Forelimb muscle (tissue), 1 donor: ENCODE measurements at regions not wholly inside any gene's neighbourhood (a gene's known extent, or its start where the extent isn't known, plus 50 kb on each side); places are given as distances from the start of the nearest gene placed in this dataset.

ENCODE experiments used
- DNase-seq: peaks from one replicate; pipeline ENCODE4 v3.0.0-alpha.2; 2013; ENCODE audit warnings: low read depth

DNA sequence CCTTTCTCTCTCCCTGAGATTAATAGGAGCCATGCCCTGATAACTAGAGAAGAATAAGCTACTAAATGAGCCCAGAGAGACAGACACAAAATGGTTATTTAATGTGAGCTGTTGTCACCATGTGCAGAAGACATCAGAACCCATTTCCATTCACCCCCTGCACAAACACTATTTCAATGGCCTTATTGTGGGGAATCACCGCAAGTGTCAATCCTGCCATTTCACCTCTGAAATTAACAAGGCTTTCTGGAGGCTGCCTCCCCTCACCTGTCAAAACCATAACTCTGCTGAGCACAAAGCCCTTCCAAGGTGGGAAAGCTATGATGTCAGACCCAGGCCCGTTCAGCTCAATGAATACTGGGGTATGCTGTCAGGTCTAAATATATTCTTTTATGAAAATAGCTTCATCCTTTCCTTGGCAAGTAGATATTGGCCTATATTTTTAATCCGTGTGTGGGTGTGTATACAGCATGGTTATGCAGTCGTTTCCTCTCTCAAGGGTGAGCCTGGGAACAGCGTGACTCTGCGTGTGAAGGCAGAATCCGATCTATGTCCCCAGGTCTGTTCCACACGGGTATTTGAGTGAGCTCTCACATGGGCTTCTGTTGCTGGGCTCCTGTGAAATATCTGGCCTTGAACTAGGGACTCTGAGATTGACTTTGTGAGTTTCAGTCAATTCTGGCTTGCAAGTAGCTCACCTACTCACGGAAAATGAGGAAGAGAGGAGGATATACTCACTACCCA, 266.3 kb downstream of the FBXW7 start:
- no peak for DNase-seq

GRCh38 chr4:152267811-152268210, 268.1 kb downstream of the FBXW7 start:
- no peak for DNase-seq

- DNase-seq: no peak
These were observed 268.9 kb downstream of the FBXW7 start for GRCh38 chr4:152266831-152267480.

DNA sequence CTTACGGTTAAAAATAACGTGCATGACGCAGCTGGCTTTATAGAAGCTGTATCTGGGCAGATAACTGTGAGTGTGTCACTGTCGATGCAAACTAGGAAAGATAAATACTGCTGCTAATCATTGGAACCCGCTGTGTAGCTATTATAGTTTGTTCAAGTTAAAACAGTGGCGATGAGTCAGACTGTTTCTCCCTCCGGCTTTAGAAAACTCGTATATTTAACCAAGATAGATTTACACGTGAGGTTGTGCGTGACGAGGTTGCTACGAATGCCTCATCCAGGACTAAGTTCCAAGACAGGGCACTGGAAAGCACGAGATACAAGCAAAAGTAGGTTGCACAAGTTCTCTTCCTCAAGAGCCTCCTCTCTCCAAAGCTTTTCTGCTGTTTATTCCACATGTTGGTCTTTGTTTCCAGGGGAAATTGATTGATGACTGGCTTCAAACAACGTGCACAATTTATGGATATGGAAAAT, 270.7 kb downstream of the FBXW7 start:
- DNase-seq: no peak

- no peak for DNase-seq
These were observed 271.8 kb downstream of the FBXW7 start for GRCh38 chr4:152264106-152264505.

GRCh38 chr4:152259866-152260265, 276.0 kb downstream of the FBXW7 start:
- DNase-seq: no peak

GRCh38 chr4:152258804-152259708, 276.8 kb downstream of the FBXW7 start:
- DNase-seq: no peak

DNA sequence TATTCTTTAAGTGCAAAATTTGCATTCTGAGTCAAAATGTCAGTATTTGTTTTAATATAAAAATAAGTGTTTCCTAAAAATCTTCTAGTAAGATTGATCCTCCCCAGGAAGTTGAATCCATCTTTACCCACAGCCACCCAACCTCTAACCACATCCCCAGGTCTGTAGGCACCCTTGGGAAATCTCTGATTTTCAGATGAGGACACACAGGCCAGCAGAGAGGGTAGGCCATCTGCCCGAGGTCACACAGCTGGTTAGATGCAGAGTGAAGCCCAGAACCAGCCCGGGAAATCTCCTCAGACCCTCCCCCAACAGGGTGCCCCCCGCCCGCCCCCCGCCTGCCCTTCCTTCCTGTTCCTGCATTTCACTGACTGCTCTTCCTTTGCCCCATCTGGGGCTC, 277.5 kb downstream of the FBXW7 start:
- DNase-seq: no peak

DNA sequence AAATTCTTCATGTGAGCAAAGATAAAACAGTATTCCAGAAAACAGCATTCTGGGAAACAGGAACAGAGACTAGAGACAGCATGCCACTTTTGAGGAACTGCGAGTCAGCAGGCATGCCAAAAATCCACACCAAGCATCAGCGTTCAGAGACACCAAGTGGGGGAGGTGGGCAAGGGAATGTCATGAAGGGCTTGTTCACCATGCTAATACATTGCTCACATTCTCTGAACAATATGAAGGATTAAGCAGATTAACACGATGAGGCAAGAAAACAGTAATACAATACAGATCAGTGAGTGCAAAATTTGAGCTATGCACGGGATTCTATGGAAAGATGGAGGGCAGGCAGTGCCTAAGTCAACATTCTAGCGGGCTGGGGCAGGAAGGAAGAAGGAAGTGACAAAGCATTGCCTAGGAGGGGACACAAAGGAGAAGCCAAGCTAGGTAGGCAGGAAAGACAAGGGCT, 278.3 kb downstream of the FBXW7 start:
- no peak for DNase-seq

DNA sequence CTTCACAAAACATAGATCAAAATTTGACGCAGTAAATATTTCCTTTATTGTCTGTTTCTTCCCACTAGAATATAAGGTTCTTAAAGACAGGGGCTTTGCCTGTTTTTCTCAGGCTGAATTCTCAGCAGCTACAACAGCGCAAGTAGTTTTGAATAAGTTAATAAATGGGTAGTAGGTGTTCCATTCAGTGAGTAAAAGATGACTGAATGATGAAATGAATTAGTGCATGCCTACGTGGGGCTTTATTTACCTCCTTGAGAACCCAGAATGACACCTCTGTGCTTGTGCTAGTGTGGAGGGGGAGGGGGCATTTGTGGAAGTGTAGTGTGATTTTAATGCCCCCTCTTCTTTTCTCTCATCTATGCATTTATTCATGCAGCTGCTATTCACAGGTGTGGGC, 278.9 kb downstream of the FBXW7 start:
- DNase-seq: no peak

- no peak for DNase-seq
These were observed 280.5 kb downstream of the FBXW7 start for GRCh38 chr4:152255437-152255836.

GRCh38 chr4:152248347-152248746, 287.5 kb downstream of the FBXW7 start:
- DNase-seq: no peak

- no peak for DNase-seq
These were observed 288.5 kb downstream of the FBXW7 start for GRCh38 chr4:152247271-152247975.

- no peak for DNase-seq
These were observed 289.2 kb downstream of the FBXW7 start for GRCh38 chr4:152246659-152247058.

DNA sequence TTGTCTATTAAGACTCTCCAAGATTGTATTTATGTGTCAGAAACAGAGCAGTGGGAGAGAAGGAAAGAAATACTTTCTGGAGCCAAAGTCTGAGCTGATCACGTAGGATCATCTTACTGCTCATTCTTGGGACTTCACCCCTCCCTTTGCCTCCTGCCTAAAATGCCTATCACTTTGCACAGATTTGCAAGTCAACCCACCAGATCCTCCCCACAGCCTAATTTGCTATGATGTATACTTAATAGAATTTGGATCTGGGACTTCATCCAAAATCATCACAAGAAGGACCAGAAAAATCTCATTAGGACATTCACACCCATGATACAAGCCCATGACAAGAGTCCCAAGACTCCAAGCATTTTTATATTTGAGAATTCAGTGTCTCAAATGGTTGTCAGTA, 290.2 kb downstream of the FBXW7 start:
- no peak for DNase-seq

GRCh38 chr4:152244659-152245058, 291.2 kb downstream of the FBXW7 start:
- DNase-seq: no peak

DNA sequence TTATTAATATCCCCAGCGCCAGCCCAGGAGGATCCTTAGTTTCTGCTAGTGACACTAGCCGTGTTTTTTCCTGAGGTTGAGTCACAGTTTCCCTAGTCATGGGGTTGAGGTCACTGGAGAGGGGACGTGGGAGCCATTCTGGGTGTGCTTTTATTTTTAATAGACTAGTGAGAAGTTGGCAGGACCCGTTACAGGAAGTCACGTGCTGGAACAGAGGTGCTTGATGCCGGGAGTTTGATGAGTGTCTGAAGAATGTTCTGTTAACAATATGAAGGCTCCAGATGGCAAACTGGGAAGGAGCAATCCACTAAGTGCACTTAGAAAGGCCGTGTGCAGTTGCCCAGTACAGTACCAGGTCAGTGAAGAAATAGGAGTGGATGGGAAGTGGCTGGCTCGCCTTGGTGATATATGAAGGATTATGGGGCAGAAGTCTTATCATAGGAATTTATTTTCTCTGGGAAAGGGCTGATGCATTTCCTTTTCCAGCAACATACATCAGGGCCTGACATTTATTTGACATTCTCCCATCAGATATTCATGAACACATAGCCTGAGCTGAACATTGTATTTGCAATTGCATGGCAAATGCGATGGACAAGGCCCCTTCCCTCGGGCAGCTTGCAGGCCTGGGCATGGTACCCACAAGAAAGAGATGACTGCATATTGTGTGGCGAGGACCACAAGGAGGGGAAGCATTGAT, 291.8 kb downstream of the FBXW7 start:
- no peak for DNase-seq

DNA sequence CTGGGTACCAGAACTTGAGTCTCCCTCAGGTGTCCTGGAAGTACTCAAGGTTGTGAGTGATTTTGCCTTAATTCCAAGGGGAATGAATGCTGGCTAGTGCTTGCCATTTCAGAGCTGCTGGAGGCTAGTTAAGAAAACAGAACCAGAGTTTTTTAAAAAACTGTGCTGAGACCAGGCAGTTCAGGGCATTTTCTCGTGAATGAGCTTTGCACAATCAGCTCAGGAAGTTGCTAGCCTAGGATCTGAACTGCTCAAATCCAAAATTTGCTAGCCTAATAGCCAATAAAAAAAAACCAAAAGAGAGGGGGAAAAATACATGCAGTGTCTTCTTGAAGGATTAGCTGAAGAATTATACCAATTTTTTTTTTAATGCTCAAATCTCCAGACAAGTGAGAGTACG, 292.7 kb downstream of the FBXW7 start:
- DNase-seq: no peak

- DNase-seq: no peak
These were observed 295.7 kb downstream of the FBXW7 start for GRCh38 chr4:152240232-152240631.

- no peak for DNase-seq
These were observed 296.7 kb downstream of the FBXW7 start for GRCh38 chr4:152239216-152239615.

DNA sequence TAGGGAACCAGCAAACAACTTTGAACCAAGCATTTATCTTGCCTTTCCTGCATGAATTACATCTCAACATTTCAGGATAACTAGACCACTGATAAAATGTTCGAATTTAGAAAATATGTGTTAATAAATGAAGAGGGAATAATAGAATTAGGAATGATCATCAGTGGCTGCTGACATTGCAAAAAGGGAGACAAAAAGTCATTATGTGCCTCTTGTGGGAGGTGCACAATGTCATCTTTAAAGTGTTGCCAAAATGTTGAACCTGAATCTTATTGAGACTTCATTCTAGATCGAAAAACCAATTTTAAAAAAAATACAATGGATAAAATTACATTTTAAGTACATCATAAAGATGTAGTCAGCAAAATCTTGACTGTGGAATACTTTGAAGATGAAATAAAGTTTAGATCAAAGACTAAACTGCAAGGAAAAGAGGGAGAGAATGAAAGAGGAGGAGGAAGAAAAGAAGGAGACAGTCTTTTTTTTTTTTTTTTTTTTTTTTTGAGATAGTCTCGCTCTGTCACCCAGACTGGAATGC, 299.3 kb downstream of the FBXW7 start:
- DNase-seq: no peak
